BJ (cell line): ENCODE measurements at regions not wholly inside any gene's neighbourhood (a gene's known extent, or its start where the extent isn't known, plus 50 kb on each side); places are given as distances from the start of the nearest gene placed in this dataset.

Experiments used
- CTCF ChIA-PET: fragments of 350-600 bp; formaldehyde crosslinking; extraction: SDS; loops from one replicate; lab custom pipeline; 2021; ENCODE audit warnings: antibody characterized with exemption, inconsistent platforms; lab: Yijun Ruan, JAX
- POLR2A ChIA-PET: fragments of 300-600 bp; sonication (Branson Sonifier 250); formaldehyde crosslinking; extraction: SDS; loops from one replicate; lab custom pipeline; 2021; ENCODE audit warnings: antibody characterized with exemption; lab: Charles Lee
- DNase-seq: peaks from one replicate; pipeline ENCODE4 v3.0.0-alpha.2; 2011; ENCODE audit warnings: low read depth
- H3K27me3 ChIP-seq: 2 replicates; pipeline ENCODE4 v1.6.0; 2011; ENCODE audit warnings: low read length; ENCODE audit not compliant: control insufficient read depth, insufficient read depth
- H3K36me3 ChIP-seq: 2 replicates; pipeline ENCODE4 v1.5.1; 2011; ENCODE audit warnings: low read length; ENCODE audit not compliant: control insufficient read depth, insufficient read depth
- H3K4me3 ChIP-seq: 2 replicates; pipeline ENCODE4 v1.5.1; 2011; ENCODE audit warnings: low read depth, mild to moderate bottlenecking, control low read depth, low read length
- CTCF ChIP-seq: IDR thresholded peaks from 2 replicates; pipeline ENCODE4 v1.5.1; 2011; ENCODE audit warnings: low read depth, mild to moderate bottlenecking, control low read depth, inconsistent platforms, low read length, moderate library complexity; ENCODE audit not compliant: insufficient read depth

DNA sequence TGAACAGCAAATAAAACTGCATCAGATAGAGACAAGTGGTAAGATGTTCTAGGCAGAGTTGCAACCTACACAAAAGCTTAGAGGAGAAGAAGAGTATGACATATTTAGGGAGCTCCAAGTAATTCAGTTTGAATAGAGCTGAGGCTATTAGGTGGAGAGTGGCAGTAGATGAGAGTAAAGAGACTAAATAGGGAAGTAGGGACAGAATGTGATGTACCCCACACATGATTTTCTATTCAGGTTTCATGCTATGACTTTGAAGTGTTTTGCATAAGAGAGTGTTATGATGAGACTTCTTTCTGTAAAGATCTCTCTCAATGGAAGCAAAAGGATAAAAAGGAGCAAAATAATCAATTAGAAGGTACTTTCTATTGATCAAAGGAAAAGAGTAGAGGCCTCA lies 206.8 kb upstream of the ERBB4 start:
- ChIA-PET CTCF (no interaction called here), POLR2A (no interaction called here)
- Histone ChIP-seq H3K4me3 (no peak overlapping the region), H3K27me3 (no peaks in the 10 kb centered on the region), H3K36me3 (no peaks in the 10 kb centered on the region)
- DNase-seq = no peak
- TF ChIP-seq CTCF = no peak

- POLR2A ChIA-PET = no interaction called here
Measured at GRCh38 chr2:212737392-212738172, 199.0 kb upstream of the ERBB4 start.

DNA sequence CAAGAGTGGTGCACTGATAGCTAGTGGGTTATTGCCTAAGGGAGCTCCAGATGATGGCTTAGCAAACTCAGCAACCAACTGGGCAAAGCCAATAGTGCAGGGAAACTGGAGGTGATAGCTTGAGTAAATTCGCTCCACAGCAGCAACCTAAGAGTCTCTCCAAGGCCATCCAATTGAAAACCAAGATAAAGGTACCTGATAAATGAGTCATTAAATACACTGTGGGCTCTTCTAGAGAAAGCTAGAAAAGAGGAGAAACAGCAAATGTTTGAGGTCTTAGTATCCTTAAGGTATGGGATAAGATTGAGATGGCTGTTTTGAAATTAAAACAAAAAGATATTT lies 197.8 kb upstream of the ERBB4 start:
- DNase-seq = no peak
- POLR2A ChIA-PET = no interaction called here
- TF ChIP-seq CTCF = no peak
- no peaks in the 10 kb centered on the region for H3K36me3 ChIP-seq
- CTCF ChIA-PET = no interaction called here
- H3K27me3 ChIP-seq = no peaks in the 10 kb centered on the region
- no peak overlapping the region for H3K4me3 ChIP-seq

More at GRCh38 chr2:212737392-212738172, 199.0 kb upstream of the ERBB4 start:
- no peak for DNase-seq
- CTCF ChIA-PET = no interaction called here
- Histone ChIP-seq H3K27me3 (no peaks in the 10 kb centered on the region), H3K4me3 (no peak overlapping the region), H3K36me3 (no peaks in the 10 kb centered on the region)
- TF ChIP-seq CTCF = no peak

- H3K4me3 ChIP-seq = no peak overlapping the region
- H3K27me3 ChIP-seq = no peaks in the 10 kb centered on the region
- CTCF ChIA-PET = no interaction called here
- TF ChIP-seq CTCF = no peak
- no peaks in the 10 kb centered on the region for H3K36me3 ChIP-seq
- DNase-seq = no peak
- POLR2A ChIA-PET = no interaction called here
Measured at GRCh38 chr2:212733273-212733672, 194.7 kb upstream of the ERBB4 start.

DNA sequence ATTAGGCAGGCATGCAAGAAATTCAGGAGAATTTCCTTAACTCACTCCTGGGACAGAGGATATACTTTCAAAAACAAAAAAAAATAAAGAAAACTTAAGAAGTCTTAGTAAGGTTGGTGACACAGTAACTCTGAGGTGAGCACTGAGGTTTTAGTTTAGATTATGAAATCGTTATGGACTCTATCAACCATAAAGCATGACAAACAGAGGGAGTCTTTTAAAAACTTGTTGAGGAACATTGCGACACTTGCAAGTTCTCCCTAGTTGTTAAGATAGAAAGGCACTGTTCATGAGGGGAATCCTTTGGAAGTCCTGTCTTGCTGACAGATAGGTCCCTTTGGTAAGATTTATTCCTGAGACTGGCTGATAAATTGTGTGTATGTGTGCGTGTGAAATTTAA lies 194.3 kb upstream of the ERBB4 start:
- POLR2A ChIA-PET = no interaction called here

More for the DNA sequence above, 194.3 kb upstream of the ERBB4 start:
- Histone ChIP-seq H3K36me3 (no peaks in the 10 kb centered on the region), H3K27me3 (no peaks in the 10 kb centered on the region), H3K4me3 (no peak overlapping the region)
- CTCF ChIA-PET = no interaction called here
- no peak for TF ChIP-seq CTCF
- DNase-seq = no peak
